Mesendoderm (in vitro differentiated cells): ENCODE measurements at regions not wholly inside any gene's neighbourhood (a gene's known extent, or its start where the extent isn't known, plus 50 kb on each side); places are given as distances from the start of the nearest gene placed in this dataset.

Experiments used
- DNase-seq: peaks from one replicate; pipeline ENCODE4 v3.0.0; 2013
- H2AK5ac ChIP-seq: 2 replicates; pipeline ENCODE4 v1.6.1; 2013; ENCODE audit warnings: low read length, inconsistent platforms
- H2BK120ac ChIP-seq: 2 replicates; pipeline ENCODE4 v1.6.1; 2013; ENCODE audit warnings: low read depth, mild to moderate bottlenecking, low read length, moderate library complexity, mixed read lengths
- H2BK15ac ChIP-seq: replicated peaks from 2 replicates; pipeline ENCODE4 v1.6.1; 2013; ENCODE audit warnings: low read depth, mild to moderate bottlenecking, moderate library complexity
- H2BK5ac ChIP-seq: 2 replicates; pipeline ENCODE4 v1.6.1; 2013; ENCODE audit warnings: low read length, inconsistent platforms
- H3K18ac ChIP-seq: 2 replicates; pipeline ENCODE4 v1.6.1; 2013; ENCODE audit warnings: mild to moderate bottlenecking, low read length, mixed read lengths
- H3K23ac ChIP-seq: one replicate; pipeline ENCODE4 v1.6.1; 2013; ENCODE audit warnings: low read length
- H3K27ac ChIP-seq: 2 replicates; pipeline ENCODE4 v1.5.1; 2013; ENCODE audit warnings: low read depth, mild to moderate bottlenecking, inconsistent platforms, low read length, moderate library complexity
- H3K27me3 ChIP-seq: 2 replicates; pipeline ENCODE4 v1.6.1; 2013; ENCODE audit warnings: low read length, control low read depth, mild to moderate bottlenecking, inconsistent platforms; ENCODE audit not compliant: insufficient read depth, poor library complexity
- H3K36me3 ChIP-seq: 2 replicates; pipeline ENCODE4 v1.6.1; 2013; ENCODE audit warnings: low read length, inconsistent platforms; ENCODE audit not compliant: control insufficient read depth, insufficient read depth
- H3K4ac ChIP-seq: one replicate; pipeline ENCODE4 v1.6.1; 2013; ENCODE audit warnings: low read depth, mild to moderate bottlenecking, low read length, moderate library complexity
- H3K4me1 ChIP-seq: 2 replicates; pipeline ENCODE4 v1.6.1; 2013; ENCODE audit warnings: low read depth, low read length, inconsistent platforms; ENCODE audit not compliant: control insufficient read depth
- H3K4me2 ChIP-seq: 2 replicates; pipeline ENCODE4 v1.6.1; 2013; ENCODE audit warnings: low read length
- H3K4me3 ChIP-seq: 2 replicates; pipeline ENCODE4 v1.5.1; 2013; ENCODE audit warnings: mild to moderate bottlenecking, low read length
- H3K56ac ChIP-seq: one replicate; pipeline ENCODE4 v1.6.1; 2013; ENCODE audit warnings: low read length
- H3K79me1 ChIP-seq: 2 replicates; pipeline ENCODE4 v1.6.1; 2013; ENCODE audit warnings: low read length, inconsistent platforms
- H3K79me2 ChIP-seq: 2 replicates; pipeline ENCODE4 v1.6.1; 2013; ENCODE audit warnings: mild to moderate bottlenecking, low read length; ENCODE audit not compliant: control insufficient read depth, insufficient read depth
- H3K9ac ChIP-seq: 2 replicates; pipeline ENCODE4 v1.6.1; 2013; ENCODE audit warnings: low read length, inconsistent platforms
- H4K5ac ChIP-seq: one replicate; pipeline ENCODE4 v1.6.1; 2013; ENCODE audit warnings: low read length
- H4K8ac ChIP-seq: one replicate; pipeline ENCODE4 v1.6.1; 2013; ENCODE audit warnings: low read depth, mild to moderate bottlenecking, control low read depth, low read length, moderate library complexity
- WGBS: extraction: QIAGEN DNeasy Blood & Tissue Kit; methylation state at CpG from one replicate; pipeline ENCODE4 v1.1.7; 2013; ENCODE audit warnings: low lambda C conversion rate, missing lambda C conversion rate; ENCODE audit not compliant: insufficient coverage; ENCODE audit errors: extremely low coverage; 5-methylcytosine and 5-hydroxymethylcytosine counted together

DNA sequence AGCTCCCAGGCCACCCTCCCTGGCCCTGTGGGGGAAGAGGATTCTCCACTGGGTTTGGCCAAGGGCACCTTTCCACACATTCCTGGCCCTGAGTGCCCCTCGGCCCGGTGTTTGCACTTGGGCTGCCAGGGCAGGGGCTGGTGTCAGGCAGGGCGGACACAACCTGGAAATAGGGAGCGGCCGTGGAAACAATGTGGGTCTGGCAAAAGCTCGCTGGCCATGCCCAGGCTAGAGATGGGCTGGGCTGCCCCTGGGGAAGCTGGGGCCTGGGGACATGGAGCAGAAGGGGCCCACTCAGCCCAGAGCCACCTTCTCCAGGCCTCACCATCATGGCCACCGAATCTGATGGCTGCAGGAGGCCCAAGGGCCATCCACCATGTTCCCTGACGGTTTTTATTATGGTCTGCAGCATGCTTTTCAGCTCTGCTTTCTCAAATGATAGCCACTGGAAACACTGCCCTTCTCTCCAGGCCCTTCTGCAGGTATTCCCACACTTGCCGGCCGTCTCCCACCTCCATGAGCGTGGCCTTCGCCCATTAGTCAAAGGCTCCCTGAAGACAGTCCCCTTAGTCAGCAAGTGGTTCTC is 275.1 kb downstream of the CYP26B1 start:
- WGBS = no CpG with 5 or more reads among the region's 12 CpGs
- Histone ChIP-seq H3K18ac (no peak overlapping the region), H3K36me3 (no peaks in the 10 kb centered on the region)

DNA sequence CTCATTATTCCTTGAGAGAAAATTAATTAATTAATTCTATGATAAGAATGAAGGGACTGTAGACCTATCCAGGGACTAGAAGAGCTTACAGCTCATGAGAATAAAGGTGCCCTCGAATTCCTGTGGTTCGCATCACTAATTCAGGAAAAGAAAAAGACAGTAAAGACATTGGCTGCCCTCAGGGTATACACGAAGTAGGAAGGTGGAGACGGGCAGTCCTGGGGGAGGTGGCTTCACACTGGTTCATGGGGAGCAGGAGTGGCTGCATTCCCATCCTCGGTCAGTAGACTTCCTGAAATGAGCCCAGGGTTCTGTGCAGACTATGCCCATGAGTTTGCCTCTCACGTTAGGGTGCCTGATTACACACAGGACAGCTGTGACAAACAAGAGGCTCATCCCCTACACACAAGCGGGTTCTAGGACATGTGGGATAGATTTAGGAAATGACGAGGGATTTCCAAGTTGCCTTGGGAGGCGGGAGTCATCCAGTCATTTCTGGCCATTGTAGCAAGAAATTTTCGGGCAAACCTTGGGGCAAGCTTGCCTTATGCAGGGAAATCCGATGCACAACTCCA is 282.2 kb downstream of the CYP26B1 start:
- H2BK15ac ChIP-seq = no peak overlapping the region
- no peaks in the 10 kb centered on the region for H3K79me2 ChIP-seq
- no peak overlapping the region for H3K23ac ChIP-seq
- H3K4me2 ChIP-seq = no peak overlapping the region
- H3K9ac ChIP-seq = no peak overlapping the region
- no peak overlapping the region for H2BK120ac ChIP-seq
- H3K18ac ChIP-seq = no peak overlapping the region
- no peak overlapping the region for H3K4ac ChIP-seq
- DNase-seq = peak; percentile 11
- H3K4me3 ChIP-seq = no peak overlapping the region
- H3K36me3 ChIP-seq = no peaks in the 10 kb centered on the region
- no CpG with 5 or more reads among the region's 11 CpGs for WGBS
- H2AK5ac ChIP-seq = no peak overlapping the region
- no peaks in the 10 kb centered on the region for H3K79me1 ChIP-seq
- H3K27me3 ChIP-seq = no peaks in the 10 kb centered on the region
- no peak overlapping the region for H3K56ac ChIP-seq
- H4K5ac ChIP-seq = no peak overlapping the region
- H3K27ac ChIP-seq = no peak overlapping the region
- H4K8ac ChIP-seq = no peak overlapping the region
- no peak overlapping the region for H2BK5ac ChIP-seq
- no peaks in the 10 kb centered on the region for H3K4me1 ChIP-seq

More for the DNA sequence above, 275.1 kb downstream of the CYP26B1 start:
- no peak overlapping the region for H3K4me2 ChIP-seq
- no peak overlapping the region for H2BK15ac ChIP-seq
- H2BK120ac ChIP-seq = no peak overlapping the region
- no peak overlapping the region for H4K5ac ChIP-seq
- no peak overlapping the region for H2BK5ac ChIP-seq
- H3K79me1 ChIP-seq = no peaks in the 10 kb centered on the region
- no peak overlapping the region for H3K4ac ChIP-seq
- H2AK5ac ChIP-seq = no peak overlapping the region
- H3K4me3 ChIP-seq = no peak overlapping the region
- no peak overlapping the region for H4K8ac ChIP-seq
- H3K23ac ChIP-seq = no peak overlapping the region
- H3K79me2 ChIP-seq = no peaks in the 10 kb centered on the region
- no peak overlapping the region for H3K56ac ChIP-seq
- no peak for DNase-seq
- no peaks in the 10 kb centered on the region for H3K27me3 ChIP-seq
- no peak overlapping the region for H3K9ac ChIP-seq
- no peaks in the 10 kb centered on the region for H3K4me1 ChIP-seq
- H3K27ac ChIP-seq = no peak overlapping the region

DNA sequence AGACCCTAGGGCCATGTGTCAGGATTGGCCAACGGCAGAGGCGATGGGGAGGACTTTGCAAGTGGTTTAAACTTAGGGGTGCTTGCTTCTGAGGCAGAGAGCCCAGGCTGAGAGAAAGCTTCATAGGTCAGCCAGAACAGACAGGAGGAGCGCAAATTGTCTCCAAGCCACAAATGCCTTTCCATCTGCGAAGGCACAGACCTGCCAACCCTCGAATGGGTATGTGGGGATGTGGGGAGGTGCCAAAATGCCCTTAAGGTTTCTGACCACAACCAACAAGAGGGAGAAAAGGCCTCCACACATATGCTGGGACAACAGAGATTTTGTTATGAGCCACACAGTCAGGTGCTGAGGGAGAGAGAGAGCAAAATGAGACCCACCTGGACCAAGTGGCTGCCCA is 283.6 kb downstream of the CYP26B1 start:
- H4K8ac ChIP-seq = no peak overlapping the region
- no peak overlapping the region for H3K4ac ChIP-seq
- H3K9ac ChIP-seq = no peak overlapping the region
- no peak overlapping the region for H4K5ac ChIP-seq
- H2BK15ac ChIP-seq = no peak overlapping the region
- H2BK5ac ChIP-seq = no peak overlapping the region
- no peak overlapping the region for H3K56ac ChIP-seq
- H3K4me1 ChIP-seq = no peaks in the 10 kb centered on the region
- H3K4me3 ChIP-seq = no peak overlapping the region
- H3K27me3 ChIP-seq = no peaks in the 10 kb centered on the region
- H3K79me1 ChIP-seq = no peaks in the 10 kb centered on the region
- no peaks in the 10 kb centered on the region for H3K36me3 ChIP-seq
- no peak overlapping the region for H2BK120ac ChIP-seq
- H3K23ac ChIP-seq = no peak overlapping the region
- no peak overlapping the region for H3K18ac ChIP-seq
- H3K4me2 ChIP-seq = no peak overlapping the region
- no peak overlapping the region for H3K27ac ChIP-seq
- WGBS = no CpG with 5 or more reads among the region's 5 CpGs
- no peak overlapping the region for H2AK5ac ChIP-seq
- no peak for DNase-seq
- H3K79me2 ChIP-seq = no peaks in the 10 kb centered on the region

- no peak overlapping the region for H3K27ac ChIP-seq
- H3K56ac ChIP-seq = no peak overlapping the region
- no peaks in the 10 kb centered on the region for H3K36me3 ChIP-seq
- no peaks in the 10 kb centered on the region for H3K79me1 ChIP-seq
- no peak overlapping the region for H2BK15ac ChIP-seq
- no peak overlapping the region for H3K18ac ChIP-seq
- DNase-seq = no peak
- no peaks in the 10 kb centered on the region for H3K79me2 ChIP-seq
- no peaks in the 10 kb centered on the region for H3K4me1 ChIP-seq
- no peak overlapping the region for H3K4me2 ChIP-seq
- no peak overlapping the region for H4K8ac ChIP-seq
- no peak overlapping the region for H3K9ac ChIP-seq
- H3K27me3 ChIP-seq = no peaks in the 10 kb centered on the region
- WGBS = no CpG with 5 or more reads among the region's 5 CpGs
- H2BK5ac ChIP-seq = no peak overlapping the region
- H3K4ac ChIP-seq = no peak overlapping the region
- H2AK5ac ChIP-seq = no peak overlapping the region
- no peak overlapping the region for H3K23ac ChIP-seq
- H3K4me3 ChIP-seq = no peak overlapping the region
- no peak overlapping the region for H4K5ac ChIP-seq
- H2BK120ac ChIP-seq = no peak overlapping the region
Measured at GRCh38 chr2:71863396-71863795, 284.3 kb downstream of the CYP26B1 start.

DNA sequence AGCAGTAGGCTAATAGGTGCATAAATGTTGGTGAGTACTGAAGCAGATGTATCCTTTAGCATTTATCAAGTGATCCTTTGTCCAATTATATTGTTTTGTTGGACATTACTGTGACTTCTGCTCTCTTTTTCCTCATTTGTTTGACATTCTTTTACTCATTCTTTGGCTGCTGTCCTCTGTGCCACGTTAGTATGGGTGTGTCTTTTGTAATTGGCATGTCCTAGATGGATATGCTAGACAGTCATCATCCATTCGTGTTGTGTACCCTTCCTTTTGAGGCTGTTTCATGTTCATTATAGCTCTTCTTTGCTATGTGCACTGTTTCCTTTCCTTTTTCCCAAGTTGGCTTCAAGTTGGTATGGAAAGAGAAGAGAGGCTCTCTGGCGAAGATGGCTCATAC is 284.7 kb downstream of the CYP26B1 start:
- Histone ChIP-seq H3K79me2 (no peaks in the 10 kb centered on the region), H3K9ac (no peak overlapping the region), H3K27ac (no peak overlapping the region), H3K18ac (no peak overlapping the region), H3K79me1 (no peaks in the 10 kb centered on the region), H2AK5ac (no peak overlapping the region), H3K36me3 (no peaks in the 10 kb centered on the region), H3K56ac (no peak overlapping the region), H3K4ac (no peak overlapping the region), H4K8ac (no peak overlapping the region), H4K5ac (no peak overlapping the region), H2BK120ac (no peak overlapping the region), H3K4me2 (no peak overlapping the region), H3K4me1 (no peaks in the 10 kb centered on the region), H2BK15ac (no peak overlapping the region), H3K23ac (no peak overlapping the region), H2BK5ac (no peak overlapping the region), H3K27me3 (no peaks in the 10 kb centered on the region), H3K4me3 (no peak overlapping the region)
- DNase-seq = no peak
- no CpG with 5 or more reads among the region's 3 CpGs for WGBS
